ENCODE measurements at regions not wholly inside any gene's neighbourhood (a gene's known extent, or its start where the extent isn't known, plus 50 kb on each side); places are given as distances from the start of the nearest gene placed in this dataset.

GRCh38 chr12:15033029-15033428 is 60.2 kb downstream of the PDE6H start:
- no peak for DNase-seq
- Histone ChIP-seq H3K27ac (ENCODE audit: low read depth in 1 of 3, low read length in 2 of 3) (no peak overlapping the region), H3K9me3 (ENCODE audit: control insufficient read depth in 2 of 2, insufficient read depth in 1 of 2, low read depth in 1 of 2, low read length in 1 of 2) (no peaks in the 10 kb centered on the region), H3K4me3 (ENCODE audit: low read depth in 1 of 3, low read length in 3 of 3) (no peak overlapping the region), H3K27me3 (ENCODE audit: control insufficient read depth in 3 of 3, insufficient read depth in 3 of 3, low read length in 3 of 3) (no peaks in the 10 kb centered on the region), H3K36me3 (ENCODE audit: control insufficient read depth in 3 of 3, insufficient read depth in 2 of 3, low read depth in 1 of 3, low read length in 3 of 3) (no peaks in the 10 kb centered on the region), H3K4me1 (ENCODE audit: control insufficient read depth in 3 of 3, insufficient read depth in 2 of 3, low read depth in 1 of 3, low read length in 2 of 3) (no peaks in the 10 kb centered on the region)
- 74 to 81% (median 78%) methylated on average over 1 of the region's 1 CpG for WGBS, 3 donors
- FAIRE-seq, result peak; percentile 5

GRCh38 chr12:15033641-15034040 is 60.8 kb downstream of the PDE6H start:
- no peak overlapping the region for H3K4me3 ChIP-seq (ENCODE audit: low read depth in 1 of 3, low read length in 3 of 3)
- FAIRE-seq (no peak), DNase-seq (no peak)
- no peaks in the 10 kb centered on the region for H3K9me3 ChIP-seq (ENCODE audit: control insufficient read depth in 2 of 2, insufficient read depth in 1 of 2, low read depth in 1 of 2, low read length in 1 of 2)
- WGBS, 3 donors, result 32 to 52% (median 47%) methylated on average over 3 of the region's 3 CpGs
- no peaks in the 10 kb centered on the region for H3K4me1 ChIP-seq (ENCODE audit: control insufficient read depth in 3 of 3, insufficient read depth in 2 of 3, low read depth in 1 of 3, low read length in 2 of 3)
- H3K36me3 ChIP-seq (ENCODE audit: control insufficient read depth in 3 of 3, insufficient read depth in 2 of 3, low read depth in 1 of 3, low read length in 3 of 3), result no peaks in the 10 kb centered on the region
- H3K27ac ChIP-seq (ENCODE audit: low read depth in 1 of 3, low read length in 2 of 3), result no peak overlapping the region
- H3K27me3 ChIP-seq (ENCODE audit: control insufficient read depth in 3 of 3, insufficient read depth in 3 of 3, low read length in 3 of 3), result no peaks in the 10 kb centered on the region

DNA sequence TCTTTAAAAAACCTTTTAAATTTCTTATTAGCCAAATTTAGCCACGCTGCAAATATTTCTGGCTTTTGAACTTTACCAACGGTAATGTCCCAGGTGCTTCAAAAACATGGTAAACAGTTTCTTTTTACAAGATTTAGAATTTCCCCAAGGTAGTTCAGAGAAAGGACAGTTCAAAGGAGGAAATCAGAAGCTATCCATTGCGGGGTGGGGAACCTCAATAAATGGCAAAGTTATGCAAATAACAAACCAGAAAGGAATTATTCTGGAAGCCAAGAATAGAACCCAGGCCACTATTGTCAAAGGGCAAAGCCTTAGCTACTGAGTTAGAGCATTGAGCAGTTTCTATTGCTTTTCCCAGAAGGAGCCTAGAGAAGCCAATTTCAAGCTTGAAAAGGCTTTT is 62.3 kb downstream of the PDE6H start:
- H3K36me3 ChIP-seq (ENCODE audit: control insufficient read depth in 3 of 3, insufficient read depth in 2 of 3, low read depth in 1 of 3, low read length in 3 of 3), result no peaks in the 10 kb centered on the region
- no peak for FAIRE-seq

GRCh38 chr12:15037091-15037687 is 64.3 kb downstream of the PDE6H start:
- no peak for DNase-seq

More for the DNA sequence above, 62.3 kb downstream of the PDE6H start:
- H3K4me3 ChIP-seq (ENCODE audit: low read depth in 1 of 3, low read length in 3 of 3), result no peak overlapping the region
- DNase-seq, result no peak
- H3K27ac ChIP-seq (ENCODE audit: low read depth in 1 of 3, low read length in 2 of 3), result no peak overlapping the region
- H3K4me1 ChIP-seq (ENCODE audit: control insufficient read depth in 3 of 3, insufficient read depth in 2 of 3, low read depth in 1 of 3, low read length in 2 of 3), result no peaks in the 10 kb centered on the region
- WGBS, 3 donors, result 70 to 75% (median 74%) methylated on average over 3 of the region's 3 CpGs
- no peaks in the 10 kb centered on the region for H3K9me3 ChIP-seq (ENCODE audit: control insufficient read depth in 2 of 2, insufficient read depth in 1 of 2, low read depth in 1 of 2, low read length in 1 of 2)
- H3K27me3 ChIP-seq (ENCODE audit: control insufficient read depth in 3 of 3, insufficient read depth in 3 of 3, low read length in 3 of 3), result no peaks in the 10 kb centered on the region

DNA sequence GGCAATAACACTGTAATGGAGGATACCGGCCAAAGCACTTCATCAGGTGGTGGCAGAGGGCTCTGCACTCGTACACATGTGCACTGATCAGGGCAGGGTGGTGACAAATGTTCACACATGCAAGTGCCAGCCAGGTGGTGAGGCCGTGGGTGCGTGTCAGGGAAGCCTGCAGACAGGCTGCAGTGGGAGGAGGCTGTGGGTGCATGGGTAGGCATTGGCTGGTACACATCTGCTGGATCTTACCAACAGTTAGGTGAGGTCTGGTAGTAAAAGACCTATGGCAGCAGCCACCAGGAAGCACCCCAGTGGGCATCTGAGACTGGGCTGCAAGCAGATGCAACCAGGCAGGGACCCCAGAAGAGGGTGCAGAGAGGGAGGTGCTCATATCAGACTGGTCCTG is 65.3 kb downstream of the PDE6H start:
- Histone ChIP-seq H3K4me3 (ENCODE audit: low read depth in 1 of 3, low read length in 3 of 3) (no peak overlapping the region), H3K27me3 (ENCODE audit: control insufficient read depth in 3 of 3, insufficient read depth in 3 of 3, low read length in 3 of 3) (no peaks in the 10 kb centered on the region), H3K27ac (ENCODE audit: low read depth in 1 of 3, low read length in 2 of 3) (no peak overlapping the region), H3K36me3 (ENCODE audit: control insufficient read depth in 3 of 3, insufficient read depth in 2 of 3, low read depth in 1 of 3, low read length in 3 of 3) (no peaks in the 10 kb centered on the region), H3K9me3 (ENCODE audit: control insufficient read depth in 2 of 2, insufficient read depth in 1 of 2, low read depth in 1 of 2, low read length in 1 of 2) (no peaks in the 10 kb centered on the region), H3K4me1 (ENCODE audit: control insufficient read depth in 3 of 3, insufficient read depth in 2 of 3, low read depth in 1 of 3, low read length in 2 of 3) (no peaks in the 10 kb centered on the region)
- DNase-seq, result no peak
- FAIRE-seq, result no peak
- WGBS, 3 donors, result 59 to 65% (median 62%) methylated on average over 4 of the region's 4 CpGs

More at GRCh38 chr12:15037091-15037687, 64.3 kb downstream of the PDE6H start:
- Histone ChIP-seq H3K36me3 (ENCODE audit: control insufficient read depth in 3 of 3, insufficient read depth in 2 of 3, low read depth in 1 of 3, low read length in 3 of 3) (no peaks in the 10 kb centered on the region), H3K27ac (ENCODE audit: low read depth in 1 of 3, low read length in 2 of 3) (no peak overlapping the region), H3K27me3 (ENCODE audit: control insufficient read depth in 3 of 3, insufficient read depth in 3 of 3, low read length in 3 of 3) (no peaks in the 10 kb centered on the region), H3K9me3 (ENCODE audit: control insufficient read depth in 2 of 2, insufficient read depth in 1 of 2, low read depth in 1 of 2, low read length in 1 of 2) (no peaks in the 10 kb centered on the region), H3K4me3 (ENCODE audit: low read depth in 1 of 3, low read length in 3 of 3) (no peak overlapping the region), H3K4me1 (ENCODE audit: control insufficient read depth in 3 of 3, insufficient read depth in 2 of 3, low read depth in 1 of 3, low read length in 2 of 3) (no peaks in the 10 kb centered on the region)
- FAIRE-seq, result no peak
- 62 to 66% (median 64%) methylated on average over 12 of the region's 12 CpGs for WGBS, 3 donors

DNA sequence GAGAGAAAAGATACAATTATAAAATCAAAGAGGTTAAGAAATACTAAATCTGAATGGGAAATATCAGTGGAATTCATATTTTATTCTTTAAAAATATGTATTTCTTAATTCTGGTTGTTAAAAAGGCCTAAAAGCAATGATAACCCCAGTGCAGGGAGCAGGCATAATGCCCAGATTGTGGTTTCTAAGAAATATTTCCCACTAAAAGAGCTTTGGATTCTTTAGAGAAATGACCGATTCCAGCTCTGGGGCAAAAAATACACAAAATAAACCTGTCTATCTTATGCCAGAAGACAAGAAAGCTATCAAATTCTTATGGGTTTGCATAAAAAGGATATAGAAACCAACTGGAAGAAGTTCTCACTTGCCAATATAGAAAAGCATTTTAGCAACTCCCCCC is 71.6 kb downstream of the PDE6H start:
- no peaks in the 10 kb centered on the region for H3K36me3 ChIP-seq (ENCODE audit: control insufficient read depth in 3 of 3, insufficient read depth in 2 of 3, low read depth in 1 of 3, low read length in 3 of 3)
- H3K4me3 ChIP-seq (ENCODE audit: low read depth in 1 of 3, low read length in 3 of 3), result no peak overlapping the region
- H3K4me1 ChIP-seq (ENCODE audit: control insufficient read depth in 3 of 3, insufficient read depth in 2 of 3, low read depth in 1 of 3, low read length in 2 of 3), result no peaks in the 10 kb centered on the region
- 58 to 83% (median 70%) methylated on average over 1 of the region's 1 CpG for WGBS, 3 donors
- FAIRE-seq (no peak), DNase-seq (no peak)
- no peak overlapping the region for H3K27ac ChIP-seq (ENCODE audit: low read depth in 1 of 3, low read length in 2 of 3)
- no peaks in the 10 kb centered on the region for H3K27me3 ChIP-seq (ENCODE audit: control insufficient read depth in 3 of 3, insufficient read depth in 3 of 3, low read length in 3 of 3)
- H3K9me3 ChIP-seq (ENCODE audit: control insufficient read depth in 2 of 2, insufficient read depth in 1 of 2, low read depth in 1 of 2, low read length in 1 of 2), result no peaks in the 10 kb centered on the region

- Histone ChIP-seq H3K4me1 (ENCODE audit: control insufficient read depth in 3 of 3, insufficient read depth in 2 of 3, low read depth in 1 of 3, low read length in 2 of 3) (no peaks in the 10 kb centered on the region), H3K9me3 (ENCODE audit: control insufficient read depth in 2 of 2, insufficient read depth in 1 of 2, low read depth in 1 of 2, low read length in 1 of 2) (no peaks in the 10 kb centered on the region), H3K4me3 (ENCODE audit: low read depth in 1 of 3, low read length in 3 of 3) (no peak overlapping the region), H3K36me3 (ENCODE audit: control insufficient read depth in 3 of 3, insufficient read depth in 2 of 3, low read depth in 1 of 3, low read length in 3 of 3) (no peaks in the 10 kb centered on the region), H3K27ac (ENCODE audit: low read depth in 1 of 3, low read length in 2 of 3) (no peak overlapping the region), H3K27me3 (ENCODE audit: control insufficient read depth in 3 of 3, insufficient read depth in 3 of 3, low read length in 3 of 3) (no peaks in the 10 kb centered on the region)
- FAIRE-seq (no peak), DNase-seq (no peak)
- WGBS, 3 donors, result 57 to 70% (median 64%) methylated on average over 1 of the region's 1 CpG
Measured at GRCh38 chr12:15045451-15045850, 72.6 kb downstream of the PDE6H start.

- Histone ChIP-seq H3K9me3 (ENCODE audit: control insufficient read depth in 2 of 2, insufficient read depth in 1 of 2, low read depth in 1 of 2, low read length in 1 of 2) (no peaks in the 10 kb centered on the region), H3K36me3 (ENCODE audit: control insufficient read depth in 3 of 3, insufficient read depth in 2 of 3, low read depth in 1 of 3, low read length in 3 of 3) (no peaks in the 10 kb centered on the region), H3K27ac (ENCODE audit: low read depth in 1 of 3, low read length in 2 of 3) (no peak overlapping the region), H3K4me3 (ENCODE audit: low read depth in 1 of 3, low read length in 3 of 3) (no peak overlapping the region), H3K4me1 (ENCODE audit: control insufficient read depth in 3 of 3, insufficient read depth in 2 of 3, low read depth in 1 of 3, low read length in 2 of 3) (no peaks in the 10 kb centered on the region), H3K27me3 (ENCODE audit: control insufficient read depth in 3 of 3, insufficient read depth in 3 of 3, low read length in 3 of 3) (no peaks in the 10 kb centered on the region)
- 49 to 63% (median 54%) methylated on average over 2 of the region's 2 CpGs for WGBS, 3 donors
- DNase-seq (no peak), FAIRE-seq (no peak)
Measured at GRCh38 chr12:15047611-15048010, 74.8 kb downstream of the PDE6H start.

- 73 to 83% (median 82%) methylated on average over 8 of the region's 8 CpGs for WGBS, 3 donors
Measured at GRCh38 chr12:15049461-15050153, 76.8 kb downstream of the PDE6H start.

More at GRCh38 chr12:15049461-15050153, 76.8 kb downstream of the PDE6H start:
- H3K27me3 ChIP-seq (ENCODE audit: control insufficient read depth in 3 of 3, insufficient read depth in 3 of 3, low read length in 3 of 3), result no peaks in the 10 kb centered on the region
- DNase-seq (no peak), FAIRE-seq (no peak)
- no peak overlapping the region for H3K27ac ChIP-seq (ENCODE audit: low read depth in 1 of 3, low read length in 2 of 3)
- H3K36me3 ChIP-seq (ENCODE audit: control insufficient read depth in 3 of 3, insufficient read depth in 2 of 3, low read depth in 1 of 3, low read length in 3 of 3), result no peaks in the 10 kb centered on the region
- H3K9me3 ChIP-seq (ENCODE audit: control insufficient read depth in 2 of 2, insufficient read depth in 1 of 2, low read depth in 1 of 2, low read length in 1 of 2), result no peaks in the 10 kb centered on the region
- no peaks in the 10 kb centered on the region for H3K4me1 ChIP-seq (ENCODE audit: control insufficient read depth in 3 of 3, insufficient read depth in 2 of 3, low read depth in 1 of 3, low read length in 2 of 3)
- no peak overlapping the region for H3K4me3 ChIP-seq (ENCODE audit: low read depth in 1 of 3, low read length in 3 of 3)
